Adrenal gland (tissue), 5 donors: ENCODE measurements at regions not wholly inside any gene's neighbourhood (a gene's known extent, or its start where the extent isn't known, plus 50 kb on each side); places are given as distances from the start of the nearest gene placed in this dataset.

ENCODE experiments used
- CTCF ChIP-seq, 6 experiments: fragments of 450-650 bp in 4 of 6; fragments of 200-600 bp in 2 of 6; sonication (generic) in 1 of 6; IDR thresholded peaks; 1 replicate in 5 of 6; 2 replicates in 1 of 6; pipeline versions ENCODE4 v1.5.1 to v1.8.0; 2016 to 2021; ENCODE audit warnings: antibody characterized with exemption in 6 of 6, mild to moderate bottlenecking in 2 of 6, moderate library complexity in 1 of 6
- POLR2A ChIP-seq, 2 donors: fragments of 450-650 bp; IDR thresholded peaks; one replicate each; pipeline ENCODE4 v1.6.1; 2017; ENCODE audit warnings: antibody characterized with exemption in 2 of 2, mild to moderate bottlenecking in 2 of 2, moderate library complexity in 1 of 2
- donor health status: DM: no; HTN: no; CAD: no.

- TF ChIP-seq CTCF (IDR thresholded peaks at IDR 0.05) (no peak), POLR2A (IDR thresholded peaks at IDR 0.05) (no peak)
Observed at GRCh38 chr11:130999992-131000770, 83.9 kb upstream of the SNX19 start.
